ENCODE measurements at regions not wholly inside any gene's neighbourhood (a gene's known extent, or its start where the extent isn't known, plus 50 kb on each side); places are given as distances from the start of the nearest gene placed in this dataset.

GRCh38 chr11:119858288-119858687 is 129.3 kb upstream of the NECTIN1 start:
- Histone ChIP-seq H3K9me3 (no peaks in the 10 kb centered on the region), H3K27ac (no peak overlapping the region), H3K36me3 (no peaks in the 10 kb centered on the region), H3K27me3 (replicated peaks; ENCODE audit: insufficient read depth) (no peaks in the 10 kb centered on the region), H3K4me3 (no peak overlapping the region), H3K4me1 (replicated peaks) (no peaks in the 10 kb centered on the region)
- intact Hi-C loops (cut with DNase I) = no loop called here
- WGBS = 46% methylated on average over 12 of the region's 12 CpGs
- no peak for TF ChIP-seq CTCF (IDR thresholded peaks at IDR 0.05)
- no peak for TF ChIP-seq POLR2A (IDR thresholded peaks at IDR 0.05)
- no peak for TF ChIP-seq POLR2AphosphoS5 (IDR thresholded peaks at IDR 0.05)
- no peak for DNase-seq (ENCODE audit: low spot score)

DNA sequence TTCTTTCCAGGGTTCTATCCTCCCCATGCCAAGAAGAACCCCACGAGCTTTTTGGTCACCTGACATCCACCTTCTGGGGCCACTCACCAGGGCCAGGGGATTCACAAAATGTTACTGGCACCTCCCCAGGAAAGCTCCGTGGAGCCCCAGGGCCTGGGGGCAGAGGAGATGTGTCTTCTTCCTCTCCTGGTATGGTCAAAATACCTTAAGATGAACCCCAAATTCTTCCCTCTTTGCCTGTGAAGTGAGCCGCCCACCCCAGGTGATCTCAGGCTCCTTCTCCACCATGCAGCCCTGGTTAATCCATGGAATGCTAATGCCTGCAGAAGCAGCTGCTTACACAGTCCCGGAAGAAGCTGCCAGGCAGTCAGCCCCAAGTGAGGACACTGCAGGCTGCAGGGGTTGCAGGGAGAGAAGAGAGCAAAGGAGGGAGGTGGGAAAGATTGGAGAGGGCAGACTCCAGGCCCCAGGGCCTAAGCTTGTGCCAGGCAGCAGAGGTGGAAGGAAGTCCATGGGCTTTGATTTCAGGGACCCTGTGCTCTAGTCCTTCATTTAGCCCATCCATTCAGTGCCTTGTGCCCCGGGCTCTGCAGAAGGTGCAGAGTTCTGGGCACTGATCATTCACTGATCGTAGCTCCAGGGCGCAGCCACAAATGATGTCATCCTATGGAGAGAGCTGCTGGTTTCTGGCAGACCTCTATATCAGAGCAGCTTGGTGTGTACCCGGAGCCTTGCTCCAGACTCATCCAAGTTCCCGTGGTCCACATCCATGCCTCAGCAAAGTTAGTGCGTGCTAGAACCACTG is 127.9 kb upstream of the NECTIN1 start:
- DNase-seq (ENCODE audit: low spot score) = no peak
- 80% methylated on average over 10 of the region's 10 CpGs for WGBS

GRCh38 chr11:119855066-119855465 is 126.1 kb upstream of the NECTIN1 start:
- Histone ChIP-seq H3K27ac (no peak overlapping the region), H3K36me3 (no peaks in the 10 kb centered on the region), H3K27me3 (replicated peaks; ENCODE audit: insufficient read depth) (no peaks in the 10 kb centered on the region), H3K4me3 (no peak overlapping the region), H3K4me1 (replicated peaks) (no peaks in the 10 kb centered on the region), H3K9me3 (no peaks in the 10 kb centered on the region)
- DNase-seq (ENCODE audit: low spot score) = no peak
- 50% methylated on average over 1 of the region's 1 CpG for WGBS
- intact Hi-C loops (cut with DNase I) = no loop called here
- TF ChIP-seq CTCF (IDR thresholded peaks at IDR 0.05) = no peak
- no peak for TF ChIP-seq POLR2AphosphoS5 (IDR thresholded peaks at IDR 0.05)
- TF ChIP-seq POLR2A (IDR thresholded peaks at IDR 0.05) = no peak

More for the DNA sequence above, 127.9 kb upstream of the NECTIN1 start:
- TF ChIP-seq CTCF (IDR thresholded peaks at IDR 0.05) (no peak), POLR2AphosphoS5 (IDR thresholded peaks at IDR 0.05) (no peak), POLR2A (IDR thresholded peaks at IDR 0.05) (no peak)
- H3K9me3 ChIP-seq = no peaks in the 10 kb centered on the region
- no peaks in the 10 kb centered on the region for H3K36me3 ChIP-seq
- no peak overlapping the region for H3K27ac ChIP-seq
- H3K4me3 ChIP-seq = no peak overlapping the region
- intact Hi-C loops (cut with DNase I) = no loop called here
- no peaks in the 10 kb centered on the region for H3K27me3 ChIP-seq (replicated peaks; ENCODE audit: insufficient read depth)
- no peaks in the 10 kb centered on the region for H3K4me1 ChIP-seq (replicated peaks)

DNA sequence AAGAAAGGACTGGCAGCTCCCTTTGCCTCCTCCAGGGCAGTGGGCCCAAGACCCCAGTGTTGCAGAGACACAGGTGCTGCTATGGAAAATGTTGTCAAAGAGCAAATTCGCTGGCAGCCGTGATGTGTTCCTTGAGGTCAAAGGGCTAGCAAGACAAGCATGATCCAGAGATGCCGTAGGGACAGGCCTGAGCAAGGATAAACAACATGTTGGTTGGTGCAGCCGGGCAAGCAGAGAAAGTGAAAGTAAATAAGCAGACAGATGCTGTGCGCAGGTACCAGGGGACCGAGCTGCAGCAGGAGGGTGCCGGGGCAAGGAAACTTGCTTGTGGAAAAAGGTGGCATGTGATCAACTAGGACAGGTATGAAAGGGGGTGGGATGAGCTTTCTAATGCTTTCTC is 125.5 kb upstream of the NECTIN1 start:
- Histone ChIP-seq H3K9me3 (no peaks in the 10 kb centered on the region), H3K4me1 (replicated peaks) (no peaks in the 10 kb centered on the region), H3K4me3 (no peak overlapping the region), H3K27ac (no peak overlapping the region), H3K36me3 (no peaks in the 10 kb centered on the region), H3K27me3 (replicated peaks; ENCODE audit: insufficient read depth) (no peaks in the 10 kb centered on the region)
- WGBS = 41% methylated on average over 7 of the region's 7 CpGs
- TF ChIP-seq CTCF (IDR thresholded peaks at IDR 0.05) = no peak
- no peak for TF ChIP-seq POLR2A (IDR thresholded peaks at IDR 0.05)
- TF ChIP-seq POLR2AphosphoS5 (IDR thresholded peaks at IDR 0.05) = no peak
- intact Hi-C loops (cut with DNase I) = no loop called here
- peak; percentile 20 for DNase-seq (ENCODE audit: low spot score)

All from prostate gland (tissue), 2 donors.